Fibroblast of the aortic adventitia (primary cell): ENCODE measurements at regions not wholly inside any gene's neighbourhood (a gene's known extent, or its start where the extent isn't known, plus 50 kb on each side); places are given as distances from the start of the nearest gene placed in this dataset.
"Not testable (repeated sequence)": the region's sequence is repeated elsewhere in the genome, so short reads cannot be mapped to it uniquely, and the experiment has no call there.

Experiments
- DNase-seq: peaks from one replicate; pipeline ENCODE4 v3.0.0-alpha.2; 2010; ENCODE audit warnings: low read depth
- H3K4me3 ChIP-seq: 2 replicates; pipeline ENCODE4 v1.5.1; 2011; ENCODE audit warnings: low read depth, mild to moderate bottlenecking, control low read depth, low read length, moderate library complexity
- TF ChIP-seq, protein P1 (sequence below): IDR thresholded peaks from 2 replicates; pipeline ENCODE4 v1.5.1; 2011; ENCODE audit warnings: mild to moderate bottlenecking, low read length, control low read depth, inconsistent platforms; ENCODE audit not compliant: insufficient read depth

DNA sequence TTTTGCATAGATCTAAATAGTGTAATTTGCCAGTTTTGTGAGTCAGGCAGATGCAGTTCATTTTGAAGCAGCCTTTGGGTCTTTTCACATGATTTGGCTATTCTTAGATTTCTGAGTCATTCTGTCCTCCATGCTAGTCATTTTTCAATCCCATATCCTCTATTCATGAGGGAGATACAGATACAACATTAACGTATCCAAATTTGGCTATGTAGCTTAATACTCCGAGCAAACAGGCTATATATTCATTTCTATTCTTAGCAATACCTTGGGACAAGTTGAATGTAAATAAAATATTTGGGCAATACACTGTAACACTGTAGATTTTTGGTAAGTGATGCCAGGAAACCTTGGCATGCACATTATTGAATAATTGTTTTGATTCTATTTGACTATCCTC, 270.7 kb upstream of the PDE3A start:
- TF ChIP-seq, protein P1, sequence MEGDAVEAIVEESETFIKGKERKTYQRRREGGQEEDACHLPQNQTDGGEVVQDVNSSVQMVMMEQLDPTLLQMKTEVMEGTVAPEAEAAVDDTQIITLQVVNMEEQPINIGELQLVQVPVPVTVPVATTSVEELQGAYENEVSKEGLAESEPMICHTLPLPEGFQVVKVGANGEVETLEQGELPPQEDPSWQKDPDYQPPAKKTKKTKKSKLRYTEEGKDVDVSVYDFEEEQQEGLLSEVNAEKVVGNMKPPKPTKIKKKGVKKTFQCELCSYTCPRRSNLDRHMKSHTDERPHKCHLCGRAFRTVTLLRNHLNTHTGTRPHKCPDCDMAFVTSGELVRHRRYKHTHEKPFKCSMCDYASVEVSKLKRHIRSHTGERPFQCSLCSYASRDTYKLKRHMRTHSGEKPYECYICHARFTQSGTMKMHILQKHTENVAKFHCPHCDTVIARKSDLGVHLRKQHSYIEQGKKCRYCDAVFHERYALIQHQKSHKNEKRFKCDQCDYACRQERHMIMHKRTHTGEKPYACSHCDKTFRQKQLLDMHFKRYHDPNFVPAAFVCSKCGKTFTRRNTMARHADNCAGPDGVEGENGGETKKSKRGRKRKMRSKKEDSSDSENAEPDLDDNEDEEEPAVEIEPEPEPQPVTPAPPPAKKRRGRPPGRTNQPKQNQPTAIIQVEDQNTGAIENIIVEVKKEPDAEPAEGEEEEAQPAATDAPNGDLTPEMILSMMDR, result no peak
- H3K4me3 ChIP-seq, result no peak overlapping the region
- DNase-seq, result peak; percentile 84

DNA sequence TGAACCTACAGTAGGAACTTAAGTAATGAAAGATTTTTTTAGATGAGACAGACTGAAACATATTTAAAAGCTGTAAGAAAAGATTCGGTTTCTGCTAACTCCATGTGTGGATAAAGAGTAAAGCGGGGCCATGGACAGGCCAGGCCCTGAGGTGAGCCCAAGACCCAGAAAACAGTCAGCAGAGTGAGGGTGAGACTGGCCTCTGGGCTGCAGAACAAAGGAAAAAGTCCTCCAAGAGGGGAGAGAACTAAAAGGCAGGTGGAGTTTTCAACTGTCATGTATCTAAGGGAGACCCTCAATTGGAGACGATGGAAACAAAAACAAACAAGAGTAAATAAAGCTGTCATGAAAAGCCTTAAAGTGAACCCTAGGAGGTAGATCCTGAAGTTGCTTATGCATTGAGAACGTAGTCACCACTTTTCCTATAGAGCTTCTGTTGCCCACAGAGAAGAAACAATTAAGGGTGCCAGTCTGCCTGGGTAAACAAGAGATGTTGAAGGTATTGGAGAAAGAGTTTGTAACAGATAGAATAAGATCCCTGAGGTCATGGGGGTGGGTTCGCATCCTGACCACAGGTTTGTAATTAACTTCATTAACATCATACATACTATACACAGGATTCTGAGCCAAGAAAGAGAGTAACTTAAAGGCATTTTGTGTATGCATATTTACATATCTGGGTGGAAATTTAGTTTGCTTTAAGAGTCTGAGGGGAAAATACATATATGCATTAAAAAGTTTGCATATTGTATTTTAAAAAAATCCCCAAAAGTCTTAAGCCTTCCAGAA, 268.7 kb upstream of the PDE3A start:
- DNase-seq, result no peak
- TF ChIP-seq, protein P1, result no peak
- no peak overlapping the region for H3K4me3 ChIP-seq

DNA sequence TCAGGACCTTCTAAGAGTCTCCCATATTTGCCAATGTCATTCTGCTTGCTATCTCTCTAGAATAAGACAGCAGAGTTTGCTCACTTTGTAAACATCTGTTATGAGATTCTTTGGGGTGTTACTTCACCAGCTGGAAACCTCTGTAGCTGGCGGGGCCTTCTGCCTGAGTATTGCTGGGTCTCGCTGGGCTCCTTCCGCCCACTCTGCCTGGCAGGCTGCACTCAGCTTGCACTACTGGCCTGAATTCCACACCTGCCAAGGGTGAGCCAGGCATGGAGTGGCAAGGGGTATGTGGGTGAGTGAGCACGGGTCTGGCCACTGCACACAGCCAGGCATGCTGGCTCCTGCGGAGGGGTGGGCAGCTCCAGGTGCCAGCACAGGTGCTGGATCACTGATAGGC, 267.3 kb upstream of the PDE3A start:
- TF ChIP-seq, protein P1, result no peak
- no peak for DNase-seq

DNA sequence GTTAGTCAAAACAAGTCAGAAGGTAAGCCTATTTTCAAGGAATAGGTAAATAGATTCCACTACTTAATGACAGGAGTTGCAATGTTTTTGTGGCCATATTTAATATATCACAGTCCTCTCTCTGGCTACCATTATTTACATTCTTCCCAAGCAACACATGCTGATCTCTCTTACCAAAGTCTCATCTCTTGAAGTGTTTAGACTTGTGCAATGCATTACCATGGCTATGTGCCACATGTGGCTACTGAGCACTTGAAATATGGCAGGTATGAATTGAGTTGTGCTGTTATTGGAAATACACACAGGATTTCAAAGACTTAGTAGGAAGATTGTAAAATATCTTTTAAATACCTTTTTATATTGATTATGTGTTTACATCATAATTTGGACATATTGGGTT, 262.4 kb upstream of the PDE3A start:
- H3K4me3 ChIP-seq, result no peak overlapping the region
- DNase-seq, result no peak
- TF ChIP-seq, protein P1, result no peak

More for the DNA sequence above, 267.3 kb upstream of the PDE3A start:
- H3K4me3 ChIP-seq, result no peak overlapping the region

DNA sequence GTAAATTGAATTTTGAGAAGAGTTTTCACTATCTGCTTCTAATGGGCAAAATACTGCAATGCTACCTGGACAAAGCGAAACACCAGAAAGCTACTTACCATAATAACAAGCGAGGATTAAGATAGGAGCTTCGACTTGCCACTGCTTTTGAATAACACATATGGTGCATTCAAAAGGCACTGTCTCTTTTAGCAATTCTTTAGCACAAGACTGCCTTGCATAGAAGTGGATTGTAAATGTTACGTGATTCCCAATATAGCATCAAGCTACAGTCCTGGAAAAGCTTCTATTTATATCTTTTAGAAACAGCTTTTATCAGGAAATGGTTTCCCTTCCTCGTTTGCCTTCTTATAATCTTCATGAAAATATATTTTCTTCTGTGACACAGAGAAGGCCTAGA, 258.7 kb upstream of the PDE3A start:
- no peak for DNase-seq
- TF ChIP-seq, protein P1, result no peak
- no peak overlapping the region for H3K4me3 ChIP-seq

DNA sequence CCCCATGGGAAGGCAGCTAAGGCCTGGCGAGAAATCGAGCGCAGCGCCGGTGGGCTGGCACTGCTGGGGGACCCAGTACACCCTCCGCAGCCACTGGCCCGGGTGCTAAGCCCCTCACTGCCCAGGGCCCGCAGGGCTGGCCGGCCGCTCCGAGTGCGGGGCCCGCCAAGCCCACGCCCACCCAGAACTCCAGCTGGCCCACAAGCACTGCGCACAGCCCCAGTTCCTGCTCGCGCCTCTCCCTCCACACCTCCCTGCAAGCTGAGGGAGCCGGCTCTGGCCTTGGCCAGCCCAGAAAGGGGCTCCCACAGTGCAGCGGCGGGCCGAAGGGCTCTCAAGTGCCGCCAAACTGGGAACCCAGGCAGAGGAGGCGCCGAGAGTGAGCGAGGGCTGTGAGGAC, 253.0 kb upstream of the PDE3A start:
- DNase-seq, result not testable (repeated sequence)

DNA sequence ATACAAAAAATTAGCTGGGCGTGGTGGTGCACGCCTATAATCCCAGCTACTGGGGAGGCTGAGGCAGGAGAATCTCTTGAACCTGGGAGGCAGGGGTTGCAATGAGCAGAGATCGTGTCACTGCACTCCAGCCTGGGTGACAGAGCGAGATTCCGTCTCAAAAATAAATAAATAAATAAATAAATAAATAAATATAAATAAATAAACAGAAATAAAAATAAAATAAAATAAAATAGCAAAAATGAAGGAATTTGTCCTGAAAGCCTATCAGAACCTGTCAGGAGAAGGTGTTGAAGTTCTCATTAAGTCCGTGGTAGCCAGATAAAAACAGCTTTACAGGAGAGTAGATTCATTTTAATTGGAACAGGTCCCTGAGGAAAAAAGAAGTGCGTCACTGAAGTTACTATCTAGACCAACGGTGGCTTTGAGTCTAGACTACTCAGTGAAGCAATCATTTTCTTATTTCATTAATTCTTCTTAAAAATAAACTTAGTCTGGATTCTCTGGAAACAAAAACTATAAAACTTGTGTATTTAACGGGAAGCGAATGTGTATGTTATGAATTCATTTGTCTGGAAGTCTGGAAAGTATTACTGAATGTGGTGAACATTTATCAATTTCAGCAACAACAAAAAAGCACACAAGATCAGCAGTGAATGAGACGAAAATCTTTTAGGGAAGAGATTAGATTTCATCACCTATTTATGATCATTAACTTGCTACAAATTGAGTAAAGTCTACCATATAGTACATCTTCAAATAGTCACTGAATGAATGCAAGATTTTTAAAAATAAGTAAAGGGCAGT, 248.5 kb upstream of the PDE3A start:
- no peak overlapping the region for H3K4me3 ChIP-seq
- DNase-seq, result no peak
- TF ChIP-seq, protein P1, result no peak

More for the DNA sequence above, 253.0 kb upstream of the PDE3A start:
- not testable (repeated sequence) for H3K4me3 ChIP-seq
